CD8-positive, alpha-beta memory T cell (primary cell): ENCODE measurements at regions not wholly inside any gene's neighbourhood (a gene's known extent, or its start where the extent isn't known, plus 50 kb on each side); places are given as distances from the start of the nearest gene placed in this dataset.

ENCODE experiments used
- CTCF ChIA-PET: fragments of 350-600 bp; sonication (Branson Sonifier 250); formaldehyde crosslinking; loops from one replicate; lab custom pipeline; 2021; ENCODE audit warnings: antibody characterized with exemption; lab: Charles Lee
- POLR2A ChIA-PET: fragments of 350-600 bp; sonication (Branson Sonifier 250); formaldehyde crosslinking; loops from one replicate; lab custom pipeline; 2021; ENCODE audit warnings: antibody characterized with exemption; lab: Charles Lee
- DNase-seq, 5 donors: peaks; one replicate each; pipeline versions ENCODE4 v3.0.0 to v3.0.0-alpha.2; 2020 to 2022; ENCODE audit warnings: mixed read lengths in 1 of 5
- H3K27ac ChIP-seq: one replicate; pipeline ENCODE4 v1.7.0; 2013; ENCODE audit warnings: low read depth, mild to moderate bottlenecking, low read length, moderate library complexity
- H3K27me3 ChIP-seq: 2 replicates; pipeline ENCODE4 v1.7.0; 2013; ENCODE audit warnings: low read length, mild to moderate bottlenecking; ENCODE audit not compliant: insufficient read depth, poor library complexity, severe bottlenecking
- H3K36me3 ChIP-seq: 2 replicates; pipeline ENCODE4 v1.7.0; 2013; ENCODE audit warnings: mild to moderate bottlenecking, low read length, moderate library complexity; ENCODE audit not compliant: insufficient read depth
- H3K4me1 ChIP-seq: 2 replicates; pipeline ENCODE4 v1.7.0; 2013; ENCODE audit warnings: mild to moderate bottlenecking, low read length, moderate library complexity; ENCODE audit not compliant: insufficient read depth
- H3K4me3 ChIP-seq: 2 replicates; pipeline ENCODE4 v1.7.0; 2013; ENCODE audit warnings: mild to moderate bottlenecking, low read length
- H3K9me3 ChIP-seq: 2 replicates; pipeline ENCODE4 v1.7.0; 2013; ENCODE audit warnings: mild to moderate bottlenecking, low read length
- H3K27ac Mint-ChIP-seq, 8 donors: one replicate each; pipeline ENCODE4 v1.8.0; 2020 to 2021; ENCODE audit warnings: mixed read lengths in 8 of 8, mild to moderate bottlenecking in 6 of 8, inconsistent platforms in 3 of 8, moderate library complexity in 3 of 8
- H3K27me3 Mint-ChIP-seq, 2 donors: one replicate each; pipeline ENCODE4 v1.8.0; 2020 to 2021; ENCODE audit warnings: mixed read lengths in 2 of 2, mild to moderate bottlenecking in 1 of 2, moderate library complexity in 1 of 2
- H3K36me3 Mint-ChIP-seq, 3 donors: one replicate each; pipeline ENCODE4 v1.8.0; 2020 to 2021; ENCODE audit warnings: mixed read lengths in 3 of 3, inconsistent platforms in 1 of 3, mild to moderate bottlenecking in 1 of 3
- H3K4me1 Mint-ChIP-seq, 3 donors: one replicate each; pipeline ENCODE4 v1.8.0; 2020 to 2021; ENCODE audit warnings: mixed read lengths in 3 of 3, inconsistent platforms in 1 of 3, mild to moderate bottlenecking in 1 of 3
- H3K4me3 Mint-ChIP-seq, 7 donors: one replicate each; pipeline ENCODE4 v1.8.0; 2020 to 2021; ENCODE audit warnings: mixed read lengths in 7 of 7, mild to moderate bottlenecking in 6 of 7, moderate library complexity in 4 of 7, inconsistent platforms in 2 of 7
- H3K9me3 Mint-ChIP-seq, 5 donors: one replicate each; pipeline ENCODE4 v1.8.0; 2020 to 2022; ENCODE audit warnings: mixed read lengths in 5 of 5, mild to moderate bottlenecking in 3 of 5, moderate library complexity in 2 of 5, inconsistent platforms in 1 of 5

DNA sequence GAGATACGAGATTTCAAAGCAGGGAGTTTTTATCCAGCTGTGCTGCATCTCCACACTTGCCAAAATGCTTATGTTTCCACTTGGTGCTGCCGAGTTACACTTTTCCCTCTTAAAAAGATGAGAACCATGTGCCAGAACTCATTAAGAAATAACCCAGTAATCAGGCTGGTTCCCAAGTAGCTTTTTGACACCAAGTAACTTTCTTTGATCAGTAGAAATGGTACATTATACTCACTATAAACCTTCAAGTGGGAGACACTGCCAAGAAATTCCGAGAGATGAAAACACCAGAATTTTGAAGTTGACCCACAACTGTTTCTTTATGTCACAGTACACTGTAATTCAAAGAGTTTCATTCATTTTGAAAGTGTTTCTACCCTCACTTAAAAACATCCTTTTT lies 164.6 kb upstream of the CCDC54 start:
- peaks cover 7 to 19% of the 10 kb centered on the region in 2 donors for H3K27me3 Mint-ChIP-seq
- Histone ChIP-seq H3K9me3 (no peaks in the 10 kb centered on the region), H3K27ac (no peak overlapping the region), H3K4me3 (no peak overlapping the region), H3K4me1 (no peaks in the 10 kb centered on the region), H3K27me3 (no peaks in the 10 kb centered on the region), H3K36me3 (no peaks in the 10 kb centered on the region)
- H3K27ac Mint-ChIP-seq: no peak overlapping the region
- CTCF ChIA-PET: no interaction called here
- no peaks in the 10 kb centered on the region for H3K36me3 Mint-ChIP-seq
- POLR2A ChIA-PET: no interaction called here
- no peaks in the 10 kb centered on the region for H3K4me1 Mint-ChIP-seq
- no peak overlapping the region for H3K4me3 Mint-ChIP-seq
- no peaks in the 10 kb centered on the region for H3K9me3 Mint-ChIP-seq
- no peak for DNase-seq

- ChIA-PET POLR2A (no interaction called here), CTCF (no interaction called here)
- Histone ChIP-seq H3K27ac (no peak overlapping the region), H3K4me3 (no peak overlapping the region), H3K27me3 (no peaks in the 10 kb centered on the region), H3K9me3 (no peaks in the 10 kb centered on the region), H3K4me1 (no peaks in the 10 kb centered on the region), H3K36me3 (no peaks in the 10 kb centered on the region)
- H3K4me3 Mint-ChIP-seq: no peak overlapping the region
- H3K36me3 Mint-ChIP-seq: no peaks in the 10 kb centered on the region
- peaks cover 5 to 19% of the 10 kb centered on the region in 2 donors for H3K27me3 Mint-ChIP-seq
- no peak for DNase-seq
- H3K27ac Mint-ChIP-seq: no peak overlapping the region
- H3K9me3 Mint-ChIP-seq: no peaks in the 10 kb centered on the region
- no peaks in the 10 kb centered on the region for H3K4me1 Mint-ChIP-seq
These were observed 164.1 kb upstream of the CCDC54 start for GRCh38 chr3:107213044-107213669.

DNA sequence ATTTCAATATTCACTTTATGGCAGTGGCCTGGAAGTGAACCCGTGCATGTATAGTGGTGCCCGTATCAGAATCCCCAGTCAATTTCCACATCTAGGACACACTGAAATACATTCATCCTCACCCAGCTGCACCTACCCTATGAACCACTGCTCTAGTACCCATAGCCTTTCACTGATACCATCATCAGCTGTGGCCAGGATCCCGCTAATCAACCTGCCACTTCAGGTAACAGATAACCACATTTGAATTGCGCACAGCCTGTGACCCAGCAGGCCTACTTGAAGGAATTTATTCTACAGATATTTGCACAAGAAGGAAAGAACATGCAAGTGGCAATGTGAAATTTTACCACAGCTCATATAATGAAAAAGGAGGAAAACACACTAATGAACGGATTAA lies 161.0 kb upstream of the CCDC54 start:
- Histone ChIP-seq H3K4me3 (no peak overlapping the region), H3K36me3 (no peaks in the 10 kb centered on the region)
- POLR2A ChIA-PET: no interaction called here

DNA sequence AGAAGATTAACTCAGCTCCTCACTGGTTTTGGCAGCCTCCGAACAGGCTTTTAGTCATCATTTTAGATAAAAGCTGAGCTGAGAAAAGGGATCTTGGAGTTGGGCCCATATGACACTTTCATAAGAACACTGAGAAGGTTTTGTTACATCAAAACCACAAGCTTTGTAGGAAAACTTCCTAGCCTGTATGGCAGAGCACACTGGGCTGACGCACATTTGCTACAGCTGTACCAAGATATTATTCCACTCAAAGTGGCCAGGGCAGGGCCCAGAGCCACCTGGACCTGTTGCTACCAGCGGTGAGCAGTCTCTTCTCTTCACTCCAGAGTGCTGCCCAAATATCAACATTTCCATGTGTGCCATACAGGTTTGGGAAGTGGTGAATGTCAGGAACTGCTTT lies 160.5 kb upstream of the CCDC54 start:
- H3K4me3 Mint-ChIP-seq: no peak overlapping the region
- H3K27me3 ChIP-seq: no peaks in the 10 kb centered on the region
- no peaks in the 10 kb centered on the region for H3K4me1 Mint-ChIP-seq

More for the DNA sequence above, 161.0 kb upstream of the CCDC54 start:
- Histone ChIP-seq H3K4me1 (no peaks in the 10 kb centered on the region), H3K9me3 (no peaks in the 10 kb centered on the region), H3K27me3 (no peaks in the 10 kb centered on the region), H3K27ac (no peak overlapping the region)
- Mint-ChIP-seq H3K4me1 (no peaks in the 10 kb centered on the region), H3K4me3 (no peak overlapping the region), H3K36me3 (no peaks in the 10 kb centered on the region), H3K9me3 (no peaks in the 10 kb centered on the region), H3K27ac (no peak overlapping the region), H3K27me3 (peaks cover 10 to 25% of the 10 kb centered on the region in 2 donors)
- DNase-seq: no peak
- CTCF ChIA-PET: no interaction called here

GRCh38 chr3:107217172-107217571 lies 160.1 kb upstream of the CCDC54 start:
- CTCF ChIA-PET: no interaction called here

More for the DNA sequence above, 160.5 kb upstream of the CCDC54 start:
- CTCF ChIA-PET: no interaction called here
- DNase-seq: no peak
- Mint-ChIP-seq H3K27ac (no peak overlapping the region), H3K27me3 (peaks cover 10 to 28% of the 10 kb centered on the region in 2 donors), H3K9me3 (no peaks in the 10 kb centered on the region), H3K36me3 (no peaks in the 10 kb centered on the region)
- no peaks in the 10 kb centered on the region for H3K9me3 ChIP-seq
- H3K27ac ChIP-seq: no peak overlapping the region
- no peaks in the 10 kb centered on the region for H3K4me1 ChIP-seq
- no peaks in the 10 kb centered on the region for H3K36me3 ChIP-seq
- POLR2A ChIA-PET: no interaction called here
- H3K4me3 ChIP-seq: no peak overlapping the region

DNA sequence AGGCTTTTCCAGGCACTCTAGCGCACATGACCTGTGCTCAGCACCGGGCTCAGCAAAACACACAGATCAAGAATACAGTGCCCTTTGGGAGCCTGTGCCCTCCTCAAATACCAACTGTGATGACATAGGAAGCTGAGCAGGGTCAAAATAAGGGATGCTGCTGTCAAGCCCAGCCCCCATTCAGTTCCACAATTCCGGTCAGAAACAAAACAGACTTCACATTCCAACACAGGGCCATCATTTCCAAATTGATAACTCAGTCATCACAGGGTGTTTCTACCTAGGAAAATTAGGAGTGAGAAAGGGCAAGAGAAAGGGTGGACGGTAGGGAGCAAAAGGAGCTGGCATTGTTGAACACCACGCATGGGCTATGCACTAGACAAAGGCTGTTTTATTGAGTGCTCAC lies 158.4 kb upstream of the CCDC54 start:
- H3K27ac ChIP-seq: no peak overlapping the region
- Mint-ChIP-seq H3K4me3 (no peak overlapping the region), H3K9me3 (no peaks in the 10 kb centered on the region), H3K27ac (no peak overlapping the region), H3K27me3 (peaks cover 10 to 29% of the 10 kb centered on the region in 2 donors), H3K4me1 (no peaks in the 10 kb centered on the region), H3K36me3 (no peaks in the 10 kb centered on the region)
- CTCF ChIA-PET: interaction anchor here (1.0 to 2.6 kb wide), 2 partner anchors 15 to 17 kb away, joined by 3 to 6 read pairs; no protein-coding TSS in a partner anchor
- H3K9me3 ChIP-seq: no peaks in the 10 kb centered on the region
- no peaks in the 10 kb centered on the region for H3K36me3 ChIP-seq
- H3K4me3 ChIP-seq: no peak overlapping the region
- no peaks in the 10 kb centered on the region for H3K27me3 ChIP-seq
- POLR2A ChIA-PET: no interaction called here
- no peaks in the 10 kb centered on the region for H3K4me1 ChIP-seq
- DNase-seq: no peak

More at GRCh38 chr3:107217172-107217571, 160.1 kb upstream of the CCDC54 start:
- no peaks in the 10 kb centered on the region for H3K4me1 Mint-ChIP-seq
- no peak for DNase-seq
- Histone ChIP-seq H3K4me1 (no peaks in the 10 kb centered on the region), H3K36me3 (no peaks in the 10 kb centered on the region), H3K9me3 (no peaks in the 10 kb centered on the region), H3K27me3 (no peaks in the 10 kb centered on the region), H3K27ac (no peak overlapping the region), H3K4me3 (no peak overlapping the region)
- H3K27me3 Mint-ChIP-seq: peaks cover 10 to 28% of the 10 kb centered on the region in 2 donors
- no peak overlapping the region for H3K27ac Mint-ChIP-seq
- POLR2A ChIA-PET: no interaction called here
- H3K36me3 Mint-ChIP-seq: no peaks in the 10 kb centered on the region
- H3K9me3 Mint-ChIP-seq: no peaks in the 10 kb centered on the region
- H3K4me3 Mint-ChIP-seq: no peak overlapping the region

GRCh38 chr3:107220538-107220937 lies 156.7 kb upstream of the CCDC54 start:
- no peak for DNase-seq
- ChIA-PET POLR2A (no interaction called here), CTCF (interaction anchor here (2.6 kb wide), 1 partner anchor 16 kb away, joined by 6 read pairs; no protein-coding TSS in a partner anchor)
- Mint-ChIP-seq H3K27me3 (peaks cover 10 to 30% of the 10 kb centered on the region in 2 donors), H3K9me3 (no peaks in the 10 kb centered on the region), H3K4me1 (no peaks in the 10 kb centered on the region), H3K36me3 (no peaks in the 10 kb centered on the region), H3K4me3 (no peak overlapping the region), H3K27ac (no peak overlapping the region)
- Histone ChIP-seq H3K4me3 (no peak overlapping the region), H3K9me3 (no peaks in the 10 kb centered on the region), H3K36me3 (no peaks in the 10 kb centered on the region), H3K27ac (no peak overlapping the region), H3K27me3 (no peaks in the 10 kb centered on the region), H3K4me1 (no peaks in the 10 kb centered on the region)

DNA sequence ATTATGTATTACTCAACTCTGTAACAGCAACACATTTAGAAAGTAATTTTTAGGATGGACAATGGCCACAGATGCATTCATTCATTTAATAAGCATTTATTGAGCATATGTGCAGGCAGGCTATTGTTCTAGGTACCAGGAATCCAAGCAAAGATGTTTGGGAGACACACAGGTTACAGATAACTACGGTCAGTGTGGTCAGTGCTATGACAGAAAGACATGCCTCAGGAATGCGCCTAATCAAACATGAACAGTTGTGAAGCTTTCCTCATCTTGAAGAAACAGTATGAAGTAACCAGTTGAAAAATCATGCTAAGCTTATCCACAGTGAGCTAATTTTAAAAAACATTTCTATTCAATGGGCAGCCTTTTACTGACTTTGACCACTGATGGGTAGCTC lies 155.4 kb upstream of the CCDC54 start:
- no peak overlapping the region for H3K4me3 Mint-ChIP-seq
- Histone ChIP-seq H3K4me1 (no peaks in the 10 kb centered on the region), H3K4me3 (no peak overlapping the region), H3K27me3 (no peaks in the 10 kb centered on the region), H3K36me3 (no peaks in the 10 kb centered on the region), H3K27ac (no peak overlapping the region), H3K9me3 (no peaks in the 10 kb centered on the region)
- no peaks in the 10 kb centered on the region for H3K36me3 Mint-ChIP-seq
- ChIA-PET CTCF (no interaction called here), POLR2A (no interaction called here)
- no peaks in the 10 kb centered on the region for H3K9me3 Mint-ChIP-seq
- H3K27ac Mint-ChIP-seq: no peak overlapping the region
- no peaks in the 10 kb centered on the region for H3K4me1 Mint-ChIP-seq
- no peak for DNase-seq
- H3K27me3 Mint-ChIP-seq: peaks cover 12 to 32% of the 10 kb centered on the region in 2 donors
